Ascending aorta (tissue), 2 donors: ENCODE measurements at regions not wholly inside any gene's neighbourhood (a gene's known extent, or its start where the extent isn't known, plus 50 kb on each side); places are given as distances from the start of the nearest gene placed in this dataset.

Source experiments
- DNase-seq, 2 donors: peaks; one replicate each; pipeline ENCODE4 v3.0.0-alpha.2; 2019; ENCODE audit warnings: low spot score in 2 of 2
- H3K27ac ChIP-seq, 2 donors: fragments of 200-600 bp; sonication (generic); one replicate each; pipeline ENCODE4 v1.5.1; 2016 to 2017; ENCODE audit warnings: mild to moderate bottlenecking in 1 of 2
- H3K27me3 ChIP-seq: fragments of 200-600 bp; sonication (generic); one replicate; pipeline ENCODE4 v1.5.1; 2017
- H3K36me3 ChIP-seq, 2 donors: fragments of 200-600 bp; sonication (generic); one replicate each; pipeline ENCODE4 v1.5.1; 2016
- H3K4me1 ChIP-seq, 2 donors: fragments of 200-600 bp; sonication (generic); one replicate each; pipeline ENCODE4 v1.5.1; 2016 to 2017; ENCODE audit warnings: mild to moderate bottlenecking in 1 of 2
- H3K4me3 ChIP-seq, 2 donors: fragments of 200-600 bp; sonication (generic); one replicate each; pipeline ENCODE4 v1.5.1; 2016 to 2017; ENCODE audit warnings: mild to moderate bottlenecking in 1 of 2
- H3K9me3 ChIP-seq, 2 donors: fragments of 200-600 bp; sonication (generic); one replicate each; pipeline ENCODE4 v1.5.1; 2016
- intact Hi-C: fragments of 100-400 bp; cut with DNase I; formaldehyde crosslinking; loops from one replicate; pipeline ENCODE4 v1.15.1; 2023
- TF ChIP-seq, protein P1 (sequence below), 3 experiments: fragments of 200-600 bp in 2 of 3; fragments of 450-650 bp in 1 of 3; sonication (generic) in 2 of 3; IDR thresholded peaks; one replicate each; pipeline ENCODE4 v1.5.1; 2016 to 2019; ENCODE audit warnings: antibody characterized with exemption in 3 of 3, mild to moderate bottlenecking in 1 of 3, moderate library complexity in 1 of 3

DNA sequence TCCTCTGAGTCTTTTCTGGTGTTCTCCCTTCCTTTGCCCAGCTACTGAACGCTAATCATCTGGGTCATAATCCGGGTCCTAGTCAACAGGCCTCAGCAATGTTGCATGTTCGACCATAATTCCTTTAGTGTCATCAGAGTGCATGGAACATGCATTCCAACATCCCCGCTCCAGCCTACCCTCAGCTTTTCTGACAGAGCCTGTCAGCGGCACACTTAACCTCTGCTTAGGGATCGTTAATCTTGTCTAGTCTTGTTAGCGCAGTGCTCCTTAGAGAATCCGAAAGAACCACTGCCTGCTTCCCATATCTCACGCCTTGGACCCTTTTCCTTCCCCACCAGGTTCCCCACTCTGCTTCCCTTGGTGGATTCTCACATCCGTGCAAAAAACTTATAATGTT lies 767.9 kb upstream of the ID2 start:
- Histone ChIP-seq H3K4me1 (no peaks in the 10 kb centered on the region), H3K27me3 (no peaks in the 10 kb centered on the region), H3K27ac (no peak overlapping the region), H3K36me3 (no peaks in the 10 kb centered on the region), H3K9me3 (no peaks in the 10 kb centered on the region), H3K4me3 (no peak overlapping the region)
- intact Hi-C loops = no loop called here
- TF ChIP-seq, protein P1, sequence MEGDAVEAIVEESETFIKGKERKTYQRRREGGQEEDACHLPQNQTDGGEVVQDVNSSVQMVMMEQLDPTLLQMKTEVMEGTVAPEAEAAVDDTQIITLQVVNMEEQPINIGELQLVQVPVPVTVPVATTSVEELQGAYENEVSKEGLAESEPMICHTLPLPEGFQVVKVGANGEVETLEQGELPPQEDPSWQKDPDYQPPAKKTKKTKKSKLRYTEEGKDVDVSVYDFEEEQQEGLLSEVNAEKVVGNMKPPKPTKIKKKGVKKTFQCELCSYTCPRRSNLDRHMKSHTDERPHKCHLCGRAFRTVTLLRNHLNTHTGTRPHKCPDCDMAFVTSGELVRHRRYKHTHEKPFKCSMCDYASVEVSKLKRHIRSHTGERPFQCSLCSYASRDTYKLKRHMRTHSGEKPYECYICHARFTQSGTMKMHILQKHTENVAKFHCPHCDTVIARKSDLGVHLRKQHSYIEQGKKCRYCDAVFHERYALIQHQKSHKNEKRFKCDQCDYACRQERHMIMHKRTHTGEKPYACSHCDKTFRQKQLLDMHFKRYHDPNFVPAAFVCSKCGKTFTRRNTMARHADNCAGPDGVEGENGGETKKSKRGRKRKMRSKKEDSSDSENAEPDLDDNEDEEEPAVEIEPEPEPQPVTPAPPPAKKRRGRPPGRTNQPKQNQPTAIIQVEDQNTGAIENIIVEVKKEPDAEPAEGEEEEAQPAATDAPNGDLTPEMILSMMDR (IDR thresholded peaks at IDR 0.05) = no peak
- DNase-seq = no peak

DNA sequence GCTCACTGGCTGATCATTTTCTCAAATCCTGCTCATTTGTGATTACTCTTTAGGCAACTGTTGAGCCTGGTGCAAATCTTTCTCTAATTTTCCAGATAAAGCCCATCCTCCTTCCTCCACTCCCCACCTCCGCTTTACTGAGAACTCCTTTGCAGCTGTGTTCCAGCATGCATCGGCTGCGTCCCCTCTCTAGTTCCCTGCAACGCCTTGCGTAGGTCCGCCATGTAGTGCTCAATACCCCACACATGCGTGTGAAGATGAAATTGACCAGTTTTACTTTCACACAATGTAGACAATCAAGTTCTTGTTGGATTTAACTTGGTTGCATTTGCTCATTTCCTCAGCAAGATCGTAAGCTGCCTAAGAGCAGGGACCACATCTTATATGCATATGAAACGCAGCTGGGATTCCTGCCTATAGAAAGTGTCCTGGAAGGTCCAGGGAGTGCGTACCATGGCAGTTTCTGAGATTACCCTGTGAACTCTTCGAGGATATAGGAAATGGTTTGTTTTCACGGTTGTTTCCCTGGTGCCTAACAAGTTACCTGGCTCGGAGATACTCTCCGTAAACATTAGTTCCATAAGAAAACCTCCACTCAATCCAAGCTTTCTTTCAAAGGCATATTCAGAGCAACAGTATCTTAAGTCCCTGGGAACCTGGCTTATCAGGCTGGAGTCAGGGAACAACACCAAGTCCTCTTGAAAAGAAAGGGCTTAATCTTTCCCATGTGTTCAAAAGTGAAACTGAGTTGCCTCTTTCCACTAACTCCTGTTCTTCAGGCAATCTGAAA lies 766.4 kb upstream of the ID2 start:
- DNase-seq = no peak
- no peak overlapping the region for H3K27ac ChIP-seq
- H3K9me3 ChIP-seq = no peaks in the 10 kb centered on the region
- no peaks in the 10 kb centered on the region for H3K36me3 ChIP-seq
- H3K27me3 ChIP-seq = no peaks in the 10 kb centered on the region
- intact Hi-C loops = no loop called here
- peak overlapping the region in 1 of 2 donors; percentile 38 for H3K4me3 ChIP-seq
- no peaks in the 10 kb centered on the region for H3K4me1 ChIP-seq
- TF ChIP-seq, protein P1 (IDR thresholded peaks at IDR 0.05) = no peak

DNA sequence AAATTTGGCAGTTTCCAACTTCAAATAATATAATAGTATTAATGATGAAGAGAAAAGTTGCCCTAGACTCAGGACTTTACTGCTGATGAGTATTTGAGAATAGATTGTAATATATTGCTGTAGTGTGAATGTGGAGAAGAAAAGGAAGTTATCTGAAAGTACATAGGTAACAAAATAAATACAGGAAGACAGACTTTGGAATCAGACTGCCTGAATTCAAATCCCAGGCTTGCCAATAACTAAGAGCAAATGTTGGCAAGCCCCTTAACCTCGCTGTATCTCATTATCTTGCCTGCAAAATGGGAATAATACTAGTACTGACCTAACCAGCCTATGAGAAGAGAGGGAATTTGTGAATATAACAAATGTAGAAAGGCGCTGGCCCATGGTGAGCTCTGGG lies 765.2 kb upstream of the ID2 start:
- Histone ChIP-seq H3K27ac (no peak overlapping the region), H3K9me3 (no peaks in the 10 kb centered on the region), H3K36me3 (no peaks in the 10 kb centered on the region), H3K27me3 (no peaks in the 10 kb centered on the region), H3K4me1 (no peaks in the 10 kb centered on the region), H3K4me3 (no peak overlapping the region)
- intact Hi-C loops = no loop called here
- TF ChIP-seq, protein P1 (IDR thresholded peaks at IDR 0.05) = no peak
- no peak for DNase-seq

DNA sequence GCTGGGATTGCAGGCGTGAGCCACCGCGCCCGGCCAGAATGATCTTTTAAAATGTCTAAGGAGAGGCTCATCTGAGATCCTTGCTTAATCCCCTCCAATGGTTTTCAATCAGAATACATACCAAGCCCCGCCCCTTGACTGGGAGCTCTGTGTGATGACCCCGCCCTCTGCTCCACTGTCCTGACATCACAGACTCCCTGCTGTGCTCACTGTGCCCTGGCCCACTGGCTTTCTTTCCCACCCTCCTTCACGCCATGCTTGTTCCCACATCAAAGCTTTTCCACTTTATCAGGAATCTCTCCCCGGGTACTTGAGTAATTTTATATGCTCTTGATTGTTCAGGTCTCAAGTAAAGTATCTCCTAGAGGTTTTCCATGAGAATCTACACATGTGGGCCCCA lies 762.3 kb upstream of the ID2 start:
- no peak overlapping the region for H3K4me3 ChIP-seq
- H3K27ac ChIP-seq = no peak overlapping the region
- H3K27me3 ChIP-seq = no peaks in the 10 kb centered on the region
- intact Hi-C loops = no loop called here
- no peaks in the 10 kb centered on the region for H3K9me3 ChIP-seq
- no peaks in the 10 kb centered on the region for H3K4me1 ChIP-seq
- H3K36me3 ChIP-seq = no peaks in the 10 kb centered on the region
- DNase-seq = no peak
- TF ChIP-seq, protein P1 (IDR thresholded peaks at IDR 0.05) = no peak

DNA sequence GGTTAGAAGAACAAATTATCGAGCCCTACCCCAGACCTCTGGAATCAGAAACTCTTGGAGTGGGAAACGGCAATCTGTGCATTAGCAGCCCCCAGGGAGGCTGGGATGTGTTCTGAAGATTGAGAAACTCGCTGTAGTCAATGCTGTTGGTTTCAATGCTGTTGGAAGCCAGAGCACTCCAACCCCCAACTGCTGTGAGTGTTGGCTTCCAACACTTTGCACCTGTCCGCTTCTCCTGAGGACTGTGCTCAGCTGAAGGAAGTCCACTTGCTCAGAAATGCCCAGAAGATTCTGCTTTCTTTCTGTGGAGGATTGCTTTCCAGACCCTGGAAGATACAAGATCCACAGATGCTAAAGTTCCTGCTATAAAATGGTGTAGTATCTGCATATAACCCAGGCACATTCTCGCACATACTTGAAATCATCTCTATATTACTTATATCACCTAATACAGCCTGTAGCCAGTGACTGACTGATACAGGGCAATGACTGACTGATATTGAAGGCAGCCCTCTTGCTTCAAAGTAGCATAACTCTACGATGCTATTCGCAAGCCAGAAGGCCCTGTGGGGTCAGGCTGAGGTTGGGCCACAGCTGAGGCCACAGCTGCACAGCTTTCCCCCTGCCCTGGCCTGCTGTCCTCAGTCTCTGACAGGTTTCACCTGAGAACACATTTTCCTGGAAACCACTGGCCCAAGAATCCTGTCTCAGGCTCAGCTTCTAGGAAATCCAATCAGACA lies 757.7 kb upstream of the ID2 start:
- intact Hi-C loops = no loop called here
- no peaks in the 10 kb centered on the region for H3K27me3 ChIP-seq
- H3K9me3 ChIP-seq = no peaks in the 10 kb centered on the region
- no peak for DNase-seq
- no peak overlapping the region for H3K27ac ChIP-seq
- no peaks in the 10 kb centered on the region for H3K36me3 ChIP-seq
- no peak overlapping the region for H3K4me3 ChIP-seq
- H3K4me1 ChIP-seq = no peaks in the 10 kb centered on the region
- TF ChIP-seq, protein P1 (IDR thresholded peaks at IDR 0.05) = no peak
